ENCODE measurements at regions not wholly inside any gene's neighbourhood (a gene's known extent, or its start where the extent isn't known, plus 50 kb on each side); places are given as distances from the start of the nearest gene placed in this dataset.

DNA sequence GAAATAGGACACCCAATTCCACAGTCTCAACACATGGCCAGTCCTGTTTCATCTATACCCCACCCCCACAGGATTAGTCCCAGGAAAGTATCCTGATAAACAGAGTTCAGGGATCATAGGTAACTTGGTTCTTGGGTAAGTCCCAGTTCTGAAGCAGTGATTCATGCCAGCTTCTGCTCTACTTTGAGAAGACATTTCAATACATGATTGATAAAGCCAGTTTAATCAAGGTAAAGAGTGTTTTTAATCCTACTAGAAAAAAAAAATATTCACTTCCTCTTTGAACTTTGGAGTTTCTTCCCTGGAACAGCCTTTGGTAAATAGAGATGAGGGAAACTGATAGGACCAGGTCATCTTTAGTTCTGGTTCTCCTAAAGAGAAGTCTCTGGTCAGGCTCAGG is 142.4 kb downstream of the TLR5 start (continued):
- TF ChIP-seq, protein P1, sequence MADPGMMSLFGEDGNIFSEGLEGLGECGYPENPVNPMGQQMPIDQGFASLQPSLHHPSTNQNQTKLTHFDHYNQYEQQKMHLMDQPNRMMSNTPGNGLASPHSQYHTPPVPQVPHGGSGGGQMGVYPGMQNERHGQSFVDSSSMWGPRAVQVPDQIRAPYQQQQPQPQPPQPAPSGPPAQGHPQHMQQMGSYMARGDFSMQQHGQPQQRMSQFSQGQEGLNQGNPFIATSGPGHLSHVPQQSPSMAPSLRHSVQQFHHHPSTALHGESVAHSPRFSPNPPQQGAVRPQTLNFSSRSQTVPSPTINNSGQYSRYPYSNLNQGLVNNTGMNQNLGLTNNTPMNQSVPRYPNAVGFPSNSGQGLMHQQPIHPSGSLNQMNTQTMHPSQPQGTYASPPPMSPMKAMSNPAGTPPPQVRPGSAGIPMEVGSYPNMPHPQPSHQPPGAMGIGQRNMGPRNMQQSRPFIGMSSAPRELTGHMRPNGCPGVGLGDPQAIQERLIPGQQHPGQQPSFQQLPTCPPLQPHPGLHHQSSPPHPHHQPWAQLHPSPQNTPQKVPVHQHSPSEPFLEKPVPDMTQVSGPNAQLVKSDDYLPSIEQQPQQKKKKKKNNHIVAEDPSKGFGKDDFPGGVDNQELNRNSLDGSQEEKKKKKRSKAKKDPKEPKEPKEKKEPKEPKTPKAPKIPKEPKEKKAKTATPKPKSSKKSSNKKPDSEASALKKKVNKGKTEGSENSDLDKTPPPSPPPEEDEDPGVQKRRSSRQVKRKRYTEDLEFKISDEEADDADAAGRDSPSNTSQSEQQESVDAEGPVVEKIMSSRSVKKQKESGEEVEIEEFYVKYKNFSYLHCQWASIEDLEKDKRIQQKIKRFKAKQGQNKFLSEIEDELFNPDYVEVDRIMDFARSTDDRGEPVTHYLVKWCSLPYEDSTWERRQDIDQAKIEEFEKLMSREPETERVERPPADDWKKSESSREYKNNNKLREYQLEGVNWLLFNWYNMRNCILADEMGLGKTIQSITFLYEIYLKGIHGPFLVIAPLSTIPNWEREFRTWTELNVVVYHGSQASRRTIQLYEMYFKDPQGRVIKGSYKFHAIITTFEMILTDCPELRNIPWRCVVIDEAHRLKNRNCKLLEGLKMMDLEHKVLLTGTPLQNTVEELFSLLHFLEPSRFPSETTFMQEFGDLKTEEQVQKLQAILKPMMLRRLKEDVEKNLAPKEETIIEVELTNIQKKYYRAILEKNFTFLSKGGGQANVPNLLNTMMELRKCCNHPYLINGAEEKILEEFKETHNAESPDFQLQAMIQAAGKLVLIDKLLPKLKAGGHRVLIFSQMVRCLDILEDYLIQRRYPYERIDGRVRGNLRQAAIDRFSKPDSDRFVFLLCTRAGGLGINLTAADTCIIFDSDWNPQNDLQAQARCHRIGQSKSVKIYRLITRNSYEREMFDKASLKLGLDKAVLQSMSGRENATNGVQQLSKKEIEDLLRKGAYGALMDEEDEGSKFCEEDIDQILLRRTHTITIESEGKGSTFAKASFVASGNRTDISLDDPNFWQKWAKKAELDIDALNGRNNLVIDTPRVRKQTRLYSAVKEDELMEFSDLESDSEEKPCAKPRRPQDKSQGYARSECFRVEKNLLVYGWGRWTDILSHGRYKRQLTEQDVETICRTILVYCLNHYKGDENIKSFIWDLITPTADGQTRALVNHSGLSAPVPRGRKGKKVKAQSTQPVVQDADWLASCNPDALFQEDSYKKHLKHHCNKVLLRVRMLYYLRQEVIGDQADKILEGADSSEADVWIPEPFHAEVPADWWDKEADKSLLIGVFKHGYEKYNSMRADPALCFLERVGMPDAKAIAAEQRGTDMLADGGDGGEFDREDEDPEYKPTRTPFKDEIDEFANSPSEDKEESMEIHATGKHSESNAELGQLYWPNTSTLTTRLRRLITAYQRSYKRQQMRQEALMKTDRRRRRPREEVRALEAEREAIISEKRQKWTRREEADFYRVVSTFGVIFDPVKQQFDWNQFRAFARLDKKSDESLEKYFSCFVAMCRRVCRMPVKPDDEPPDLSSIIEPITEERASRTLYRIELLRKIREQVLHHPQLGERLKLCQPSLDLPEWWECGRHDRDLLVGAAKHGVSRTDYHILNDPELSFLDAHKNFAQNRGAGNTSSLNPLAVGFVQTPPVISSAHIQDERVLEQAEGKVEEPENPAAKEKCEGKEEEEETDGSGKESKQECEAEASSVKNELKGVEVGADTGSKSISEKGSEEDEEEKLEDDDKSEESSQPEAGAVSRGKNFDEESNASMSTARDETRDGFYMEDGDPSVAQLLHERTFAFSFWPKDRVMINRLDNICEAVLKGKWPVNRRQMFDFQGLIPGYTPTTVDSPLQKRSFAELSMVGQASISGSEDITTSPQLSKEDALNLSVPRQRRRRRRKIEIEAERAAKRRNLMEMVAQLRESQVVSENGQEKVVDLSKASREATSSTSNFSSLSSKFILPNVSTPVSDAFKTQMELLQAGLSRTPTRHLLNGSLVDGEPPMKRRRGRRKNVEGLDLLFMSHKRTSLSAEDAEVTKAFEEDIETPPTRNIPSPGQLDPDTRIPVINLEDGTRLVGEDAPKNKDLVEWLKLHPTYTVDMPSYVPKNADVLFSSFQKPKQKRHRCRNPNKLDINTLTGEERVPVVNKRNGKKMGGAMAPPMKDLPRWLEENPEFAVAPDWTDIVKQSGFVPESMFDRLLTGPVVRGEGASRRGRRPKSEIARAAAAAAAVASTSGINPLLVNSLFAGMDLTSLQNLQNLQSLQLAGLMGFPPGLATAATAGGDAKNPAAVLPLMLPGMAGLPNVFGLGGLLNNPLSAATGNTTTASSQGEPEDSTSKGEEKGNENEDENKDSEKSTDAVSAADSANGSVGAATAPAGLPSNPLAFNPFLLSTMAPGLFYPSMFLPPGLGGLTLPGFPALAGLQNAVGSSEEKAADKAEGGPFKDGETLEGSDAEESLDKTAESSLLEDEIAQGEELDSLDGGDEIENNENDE (IDR thresholded peaks at IDR 0.05; ENCODE audit: insufficient replicate concordance, low read length), result no peak
- no peak for TF ChIP-seq POLR2A (IDR thresholded peaks at IDR 0.05; ENCODE audit: control extremely low read depth in 1 of 2, low read depth in 2 of 2, low read length in 2 of 2)
- TF ChIP-seq ZNF274 (IDR thresholded peaks at IDR 0.05; ENCODE audit: borderline replicate concordance, extremely low read depth, low read length), result no peak
- TF ChIP-seq NRF1 (IDR thresholded peaks at IDR 0.05; ENCODE audit: low read depth, low read length), result no peak
- TF ChIP-seq CHD1 (IDR thresholded peaks at IDR 0.05; ENCODE audit: low read depth, low read length), result no peak
- TF ChIP-seq JUN (IDR thresholded peaks at IDR 0.05; ENCODE audit: low read depth, low read length), result no peak
- TF ChIP-seq KDM1A (IDR thresholded peaks at IDR 0.05; ENCODE audit: borderline replicate concordance, low read length), result no peak
- no peak for TF ChIP-seq SP1 (IDR thresholded peaks at IDR 0.05; ENCODE audit: low read depth, low read length)
- no peak for TF ChIP-seq KDM4A (IDR thresholded peaks at IDR 0.05; ENCODE audit: low read depth, low read length, severe bottlenecking)
- no peak for TF ChIP-seq BCL11A (IDR thresholded peaks at IDR 0.05; ENCODE audit: low read depth in 2 of 2, low read length in 2 of 2)
